BE2C (cell line): ENCODE measurements at regions not wholly inside any gene's neighbourhood (a gene's known extent, or its start where the extent isn't known, plus 50 kb on each side); places are given as distances from the start of the nearest gene placed in this dataset.
"Not testable (repeated sequence)": the region's sequence is repeated elsewhere in the genome, so short reads cannot be mapped to it uniquely, and the experiment has no call there.

Experiments
- DNase-seq: peaks from one replicate; pipeline ENCODE4 v3.0.0-alpha.2; 2020
- H3K27me3 ChIP-seq: fragments of 250-450 bp; sonication (Bioruptor Pico); 2 replicates; pipeline ENCODE4 v1.5.1; 2020; ENCODE audit warnings: mild to moderate bottlenecking
- H3K36me3 ChIP-seq: fragments of 250-450 bp; sonication (Bioruptor Pico); 2 replicates; pipeline ENCODE4 v1.5.1; 2020; ENCODE audit warnings: mild to moderate bottlenecking
- H3K4me1 ChIP-seq: fragments of 250-450 bp; sonication (Bioruptor Pico); 2 replicates; pipeline ENCODE4 v1.5.1; 2020
- H3K4me3 ChIP-seq: 2 replicates; pipeline ENCODE4 v1.5.1; 2011; ENCODE audit warnings: low read depth, low read length
- H3K9me3 ChIP-seq: fragments of 250-450 bp; sonication (Bioruptor Pico); 2 replicates; pipeline ENCODE4 v1.5.1; 2020
- CTCF ChIP-seq: IDR thresholded peaks from 2 replicates; pipeline ENCODE4 v1.5.1; 2012; ENCODE audit warnings: mild to moderate bottlenecking, low read depth, low read length

- no peaks in the 10 kb centered on the region for H3K4me1 ChIP-seq
- no peak for DNase-seq
- no peak overlapping the region for H3K4me3 ChIP-seq
- TF ChIP-seq CTCF: no peak
- no peaks in the 10 kb centered on the region for H3K36me3 ChIP-seq
- H3K9me3 ChIP-seq: no peaks in the 10 kb centered on the region
- no peaks in the 10 kb centered on the region for H3K27me3 ChIP-seq
Observed at GRCh38 chr3:144487011-144487410, 515.4 kb downstream of the DIPK2A start.

GRCh38 chr3:144488927-144489326, 517.3 kb downstream of the DIPK2A start:
- Histone ChIP-seq H3K4me1 (no peaks in the 10 kb centered on the region), H3K27me3 (no peaks in the 10 kb centered on the region), H3K36me3 (no peaks in the 10 kb centered on the region), H3K9me3 (no peaks in the 10 kb centered on the region), H3K4me3 (no peak overlapping the region)
- no peak for TF ChIP-seq CTCF
- DNase-seq: no peak

- no peak for DNase-seq
- Histone ChIP-seq H3K4me1 (no peaks in the 10 kb centered on the region), H3K27me3 (no peaks in the 10 kb centered on the region), H3K4me3 (no peak overlapping the region), H3K9me3 (no peaks in the 10 kb centered on the region), H3K36me3 (no peaks in the 10 kb centered on the region)
- no peak for TF ChIP-seq CTCF
Observed at GRCh38 chr3:144491333-144491732, 519.7 kb downstream of the DIPK2A start.

- H3K27me3 ChIP-seq, H3K9me3 ChIP-seq, H3K4me1 ChIP-seq, H3K36me3 ChIP-seq, DNase-seq, H3K4me3 ChIP-seq: not testable (repeated sequence)
Observed at GRCh38 chr3:144494651-144495050, 523.0 kb downstream of the DIPK2A start.

GRCh38 chr3:144496141-144496835, 524.7 kb downstream of the DIPK2A start:
- no peaks in the 10 kb centered on the region for H3K27me3 ChIP-seq
- H3K9me3 ChIP-seq: no peaks in the 10 kb centered on the region
- DNase-seq: no peak
- H3K36me3 ChIP-seq: no peaks in the 10 kb centered on the region
- no peak for TF ChIP-seq CTCF
- H3K4me1 ChIP-seq: no peaks in the 10 kb centered on the region
- no peak overlapping the region for H3K4me3 ChIP-seq

- Histone ChIP-seq H3K4me3 (no peak overlapping the region), H3K36me3 (no peaks in the 10 kb centered on the region), H3K4me1 (no peaks in the 10 kb centered on the region), H3K9me3 (no peaks in the 10 kb centered on the region), H3K27me3 (no peaks in the 10 kb centered on the region)
- DNase-seq: no peak
- TF ChIP-seq CTCF: no peak
Observed at GRCh38 chr3:144497452-144497851, 525.8 kb downstream of the DIPK2A start.
